Right renal cortex interstitium (tissue), 3 donors: ENCODE measurements at regions not wholly inside any gene's neighbourhood (a gene's known extent, or its start where the extent isn't known, plus 50 kb on each side); places are given as distances from the start of the nearest gene placed in this dataset.
A peak's percentile ranks its signal among the peaks of the same experiment; 100 is the strongest.

Experiments
- DNase-seq, 3 donors: peaks; one replicate each; pipeline ENCODE4 v3.0.0-alpha.2; 2013; ENCODE audit warnings: low read depth in 3 of 3, low spot score in 2 of 3

DNA sequence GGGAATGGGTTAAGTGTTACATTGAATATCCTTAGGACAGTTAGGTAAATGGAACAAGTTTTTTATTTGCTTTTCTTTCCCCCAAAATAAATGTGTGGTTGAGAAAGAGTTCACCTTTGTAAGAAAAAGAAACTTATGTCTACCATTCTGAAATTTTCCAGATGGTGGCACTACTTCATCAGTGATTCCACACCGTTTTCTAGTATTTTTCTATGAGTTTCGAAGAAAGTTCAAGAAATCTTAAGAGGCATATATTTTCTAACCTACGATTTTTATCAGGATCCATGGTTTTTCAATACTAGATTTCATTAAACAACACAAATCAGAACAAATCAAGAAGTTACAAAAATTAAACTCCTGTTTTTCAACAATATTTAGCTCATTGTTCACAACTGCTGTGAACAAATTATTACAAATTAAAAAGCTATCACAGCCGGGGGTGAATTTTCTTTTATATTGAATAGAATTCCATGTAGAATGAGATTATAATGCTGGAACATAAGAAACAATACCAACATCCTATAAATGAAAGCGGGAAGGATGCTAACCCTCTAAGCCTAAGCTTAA, 163.1 kb upstream of the NPVF start:
- DNase-seq, result no peak

DNA sequence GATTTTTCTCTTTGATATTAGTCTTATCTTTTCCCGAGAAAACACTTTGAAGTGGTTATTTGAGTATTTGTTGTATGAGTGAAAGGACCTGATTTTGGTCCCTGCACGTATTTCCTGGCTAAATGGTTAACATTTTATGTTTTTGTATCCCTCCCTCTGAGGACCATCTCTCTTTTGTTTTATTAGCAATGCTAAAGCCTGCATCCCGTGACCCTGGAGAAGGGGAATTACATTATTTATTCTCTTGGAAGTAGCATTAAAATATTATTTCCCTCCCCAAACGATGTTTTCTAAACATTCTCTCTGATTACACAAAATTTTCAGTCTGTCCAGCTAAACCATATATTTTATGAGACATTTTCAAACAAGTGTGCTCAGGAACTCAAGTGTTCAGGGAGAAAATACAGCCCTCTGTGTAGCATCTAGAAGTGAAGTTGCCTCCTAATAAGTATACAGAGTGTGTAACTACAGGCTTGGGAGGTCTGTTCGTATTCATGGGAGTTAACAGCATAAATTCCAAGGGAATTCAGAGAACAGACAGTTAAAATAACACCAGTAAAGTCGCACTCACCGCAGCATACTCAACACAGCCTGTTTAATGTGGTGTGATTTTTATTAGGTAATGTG, 163.8 kb upstream of the NPVF start:
- no peak for DNase-seq

DNA sequence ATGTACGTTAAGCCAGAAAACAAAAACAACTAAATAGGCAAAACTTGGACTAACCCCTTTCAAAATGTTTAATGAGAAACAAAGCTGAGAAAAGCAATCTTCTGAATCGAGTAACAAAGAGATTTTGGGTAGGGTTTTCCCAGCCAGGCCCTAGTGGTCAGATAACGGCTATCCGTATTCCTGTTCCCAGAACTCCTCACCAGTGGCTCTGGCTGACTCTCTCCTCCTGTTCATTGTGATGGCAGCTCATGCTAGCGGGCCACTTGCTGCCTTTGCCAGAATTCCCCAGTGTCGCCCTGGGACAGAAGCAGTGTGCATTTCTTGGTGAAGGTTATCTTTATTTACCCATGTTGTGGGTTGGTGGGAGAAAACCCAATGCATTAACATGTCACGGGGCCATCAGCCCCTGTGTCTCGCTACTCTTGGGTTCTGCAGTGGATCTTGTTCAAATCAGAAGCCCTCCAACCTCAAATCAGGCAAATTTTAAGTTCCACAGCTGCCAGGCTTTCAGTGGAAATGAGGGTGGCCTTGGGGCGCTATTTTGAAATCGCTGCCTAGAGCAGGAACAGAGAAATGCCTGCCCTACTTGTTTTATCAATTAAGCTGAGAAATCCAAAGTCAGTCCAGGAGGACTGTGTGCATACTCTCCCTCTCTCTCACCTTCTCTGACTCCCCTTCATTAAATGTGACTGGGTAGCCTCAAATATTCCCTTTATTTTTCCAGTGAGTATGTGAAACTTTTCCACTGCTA, 164.5 kb upstream of the NPVF start:
- DNase-seq, result no peak

DNA sequence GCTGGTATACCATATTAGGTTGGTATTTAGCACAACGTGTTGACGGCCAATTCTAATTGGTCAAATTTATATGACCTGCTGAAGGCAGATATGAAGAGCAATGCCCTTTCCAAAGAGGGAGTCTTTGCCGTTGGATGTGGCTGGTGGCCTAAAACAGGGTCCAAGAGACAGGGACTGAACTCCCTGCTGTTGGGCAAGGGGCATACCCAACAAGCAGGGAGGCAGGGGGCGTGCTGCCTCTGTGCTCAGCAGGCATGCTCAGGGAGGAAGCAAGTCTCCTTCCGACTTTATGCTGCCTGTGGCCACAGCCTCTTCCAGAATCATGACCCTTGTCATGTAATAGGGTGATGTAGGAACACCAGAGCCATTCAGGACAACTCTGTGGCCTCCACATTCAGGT, 167.7 kb upstream of the NPVF start:
- DNase-seq, result no peak

GRCh38 chr7:25396668-25397067, 168.4 kb upstream of the NPVF start:
- no peak for DNase-seq

DNA sequence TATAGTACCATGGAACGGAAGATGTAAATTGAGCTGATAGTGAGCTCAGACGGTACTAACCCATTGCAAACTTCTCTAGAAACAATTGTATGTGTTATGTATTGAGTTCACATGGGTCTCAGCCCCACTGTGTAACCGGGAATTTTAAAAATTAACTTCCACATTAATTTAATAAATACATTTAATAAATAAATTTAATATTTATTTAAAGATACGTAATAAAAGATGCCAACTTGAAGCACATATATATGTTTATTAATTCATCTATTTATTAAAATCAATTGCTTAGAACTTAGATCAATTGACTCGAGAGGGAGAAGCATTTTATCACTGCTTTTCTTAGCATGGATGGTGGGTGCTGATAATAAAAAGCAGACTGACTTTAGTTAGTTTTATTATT, 170.1 kb upstream of the NPVF start:
- DNase-seq, result no peak

DNA sequence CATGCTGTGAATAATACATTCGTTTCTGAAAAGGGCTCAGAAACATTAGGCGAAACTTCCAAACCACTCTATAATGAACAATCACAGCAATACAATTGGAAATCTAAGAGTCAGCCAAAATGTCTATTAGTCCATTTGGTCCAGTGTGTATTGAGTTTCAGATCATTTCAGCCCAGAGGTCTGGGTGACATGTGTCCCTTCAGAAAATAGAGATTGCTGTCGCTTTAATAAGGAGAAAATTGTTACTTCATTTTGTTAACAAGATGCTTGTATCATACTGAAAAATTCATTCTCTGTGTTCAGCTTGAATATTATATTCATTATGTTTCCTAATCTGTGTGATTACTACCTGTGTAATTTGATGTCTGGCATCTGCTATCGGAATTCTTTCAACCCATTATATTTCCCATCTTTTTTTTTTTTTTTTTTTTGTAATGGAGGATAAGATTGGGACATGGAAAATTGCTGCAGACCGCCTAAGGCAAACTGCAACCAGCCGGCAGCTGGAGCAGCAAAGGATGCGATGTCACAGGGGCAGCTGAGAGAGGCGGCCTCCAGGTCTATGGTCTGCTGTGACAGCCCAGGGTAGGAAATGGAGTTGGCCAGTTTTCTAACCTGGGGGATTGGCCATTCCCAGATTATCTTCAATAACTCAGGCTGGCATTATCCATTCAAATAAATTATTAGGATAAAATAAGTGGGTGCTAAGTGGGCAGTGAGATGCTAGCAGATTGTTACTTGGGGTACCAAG, 170.9 kb upstream of the NPVF start:
- DNase-seq, result no peak

DNA sequence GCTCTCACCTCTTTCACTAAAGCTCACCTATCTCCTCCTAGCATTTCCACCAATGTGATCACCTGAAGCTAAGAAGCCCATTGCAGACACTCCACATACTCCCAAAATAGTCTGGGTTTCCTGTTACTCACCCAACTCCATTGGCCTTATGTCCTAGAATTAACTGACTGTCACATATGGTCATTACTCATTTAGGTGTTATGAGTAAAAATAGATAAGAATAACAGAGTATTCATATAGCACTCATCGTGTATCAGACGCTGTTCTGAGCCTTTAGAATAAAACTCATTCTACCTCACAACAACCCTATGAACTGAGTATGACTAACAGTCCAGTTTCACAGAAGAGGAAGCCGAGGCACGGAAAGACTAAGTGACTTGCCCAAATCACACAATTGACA, 174.2 kb upstream of the NPVF start:
- DNase-seq, result no peak

DNA sequence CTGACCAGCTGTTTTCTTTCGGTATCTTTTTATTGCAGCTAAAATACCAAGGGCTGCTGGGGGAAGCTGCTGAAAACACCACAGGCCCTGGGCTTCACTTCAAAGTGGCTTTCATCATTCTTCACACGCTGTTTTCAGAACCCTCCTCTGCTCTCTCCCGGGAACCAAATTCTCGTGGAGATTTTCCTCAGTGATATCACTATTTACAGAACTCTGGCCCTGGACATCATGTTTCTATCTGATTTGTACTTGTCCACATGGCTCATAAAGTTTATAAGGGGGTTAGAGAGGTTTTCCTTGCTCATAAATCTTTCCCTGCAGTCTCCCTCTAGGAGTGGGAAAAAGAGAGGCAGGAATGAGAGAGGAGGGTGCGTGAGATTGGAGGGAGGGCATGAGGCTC, 177.4 kb upstream of the NPVF start:
- DNase-seq, result peak in 2 of 3 donors; percentile 86 to 89

DNA sequence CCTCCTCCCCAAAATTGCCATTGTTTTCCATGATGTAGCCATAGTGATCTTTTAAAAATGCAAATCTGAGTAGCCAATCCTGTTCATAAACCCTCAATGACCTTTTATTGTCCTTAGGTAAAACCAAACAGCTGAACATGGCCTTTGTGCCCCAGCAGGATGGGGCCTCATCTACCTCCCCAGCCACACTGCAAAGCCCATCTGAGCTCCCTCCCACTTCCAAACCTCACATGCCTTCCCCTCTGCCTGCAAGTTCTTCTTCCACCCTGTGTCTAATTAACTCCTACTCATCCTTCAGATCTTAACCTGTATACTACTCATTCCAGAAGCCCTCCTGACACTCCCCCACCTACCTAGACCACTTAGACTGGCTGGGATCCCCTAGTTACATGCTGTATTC, 178.8 kb upstream of the NPVF start:
- DNase-seq, result no peak

DNA sequence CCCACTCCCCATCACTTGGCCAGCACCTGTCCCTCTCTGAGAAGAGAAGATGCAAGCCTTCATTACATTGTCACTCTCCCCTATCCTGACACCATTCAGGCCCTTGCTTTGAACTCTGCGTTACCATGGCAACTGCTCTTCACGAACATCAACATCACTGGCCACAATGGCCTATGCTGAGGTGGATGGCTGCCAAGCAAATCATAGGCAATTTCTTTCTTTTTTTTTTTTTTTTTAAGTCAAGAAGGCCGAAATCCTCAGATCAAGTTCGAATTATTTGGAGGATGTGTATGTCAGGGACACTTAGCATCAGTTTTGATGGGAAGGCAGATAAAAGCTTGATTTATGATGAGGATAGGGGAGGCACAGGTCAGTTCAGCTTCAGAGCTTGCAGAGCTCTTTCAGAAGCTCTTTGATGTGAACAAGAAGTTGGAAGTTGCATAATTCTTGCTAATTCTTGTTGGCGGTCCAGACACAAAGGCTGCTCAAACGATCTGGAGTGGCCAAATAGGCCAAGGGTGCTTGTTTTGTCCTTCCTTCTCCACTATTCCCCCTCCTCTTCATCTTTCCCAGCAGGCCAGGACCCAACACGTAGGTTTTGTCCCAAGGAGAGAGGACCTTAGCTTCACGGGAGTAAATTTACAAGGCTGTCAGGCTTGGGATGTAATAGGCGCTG, 179.9 kb upstream of the NPVF start:
- no peak for DNase-seq

DNA sequence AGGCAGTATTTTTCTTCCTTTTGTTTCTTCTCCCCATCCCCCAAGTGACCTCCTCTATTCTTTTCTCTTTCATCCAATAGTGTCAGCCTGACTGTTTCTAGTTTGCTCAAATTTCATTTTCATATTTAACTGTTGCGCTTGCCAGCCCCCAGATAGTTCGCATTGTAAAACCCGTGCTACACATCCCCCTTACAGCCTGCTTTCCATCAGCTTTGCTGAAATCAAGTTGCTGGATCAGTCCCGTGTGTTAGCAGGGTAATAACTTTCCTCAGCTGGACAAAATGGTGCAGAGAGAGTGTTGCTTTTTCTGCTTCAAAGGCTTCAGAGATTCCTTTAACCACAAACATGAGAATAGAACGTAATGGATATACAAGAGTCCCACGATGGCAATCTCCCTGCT, 180.6 kb upstream of the NPVF start:
- DNase-seq, result no peak

GRCh38 chr7:25409897-25410636, 181.8 kb upstream of the NPVF start:
- DNase-seq, result no peak

DNA sequence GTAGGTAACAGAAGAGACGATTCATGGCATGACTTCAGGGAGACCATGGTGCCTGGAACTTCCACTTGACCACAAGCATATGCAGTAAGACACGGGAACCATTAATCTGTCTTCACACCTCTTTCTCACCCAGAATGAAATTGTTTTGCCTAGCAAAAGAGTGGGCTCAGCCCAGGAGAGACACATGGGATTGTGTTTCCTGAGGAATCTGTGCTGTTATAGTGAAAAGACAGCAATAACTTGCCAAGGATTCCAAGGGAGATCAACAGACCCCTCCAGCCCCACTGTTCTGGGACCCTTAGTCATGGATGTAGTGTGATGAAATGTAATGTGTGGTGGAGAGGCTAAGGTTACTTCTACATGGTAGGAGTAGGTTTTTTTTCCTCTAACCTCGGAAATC, 192.5 kb upstream of the NPVF start:
- DNase-seq, result no peak

- DNase-seq, result no peak
These were observed 195.8 kb upstream of the NPVF start for GRCh38 chr7:25424113-25424512.

- no peak for DNase-seq
These were observed 196.6 kb upstream of the NPVF start for GRCh38 chr7:25424855-25425254.

DNA sequence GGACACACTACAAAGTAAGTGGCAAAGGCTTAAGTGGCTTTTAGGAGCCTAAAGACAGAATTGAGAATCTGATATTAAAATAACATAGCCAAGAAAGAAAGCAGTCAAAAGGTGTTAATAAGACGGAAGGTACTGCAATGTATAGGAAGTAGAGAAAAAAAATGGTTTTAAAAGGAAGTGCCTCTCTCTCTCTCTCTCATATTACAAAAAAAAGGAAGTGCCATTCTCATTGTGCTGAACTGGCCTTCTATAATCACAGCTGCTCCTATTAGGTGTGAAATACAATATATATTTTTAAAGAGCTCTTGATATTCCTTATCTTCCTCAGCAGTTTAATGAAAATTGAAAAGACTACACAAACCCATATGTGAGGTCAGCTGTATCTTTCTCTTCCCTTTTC, 199.4 kb upstream of the NPVF start:
- no peak for DNase-seq

DNA sequence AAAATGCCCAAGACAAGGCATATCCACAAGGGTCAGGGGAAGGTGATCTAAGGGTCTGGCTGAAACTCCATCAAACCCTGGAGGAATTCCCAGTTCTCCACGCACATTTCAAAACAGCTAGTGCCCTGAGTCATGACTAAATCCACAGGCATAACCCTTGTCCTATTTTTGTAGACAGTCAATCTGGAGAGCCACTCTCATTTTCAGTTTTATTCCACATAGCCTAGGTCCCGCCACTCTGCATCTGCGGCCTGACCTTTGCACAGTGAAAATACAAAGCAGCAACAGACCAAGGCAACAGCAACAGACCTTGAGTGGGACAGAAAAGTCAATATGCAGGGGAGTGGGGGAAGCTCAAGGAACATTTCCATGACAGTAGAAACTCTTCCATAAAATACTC, 201.4 kb upstream of the NPVF start:
- no peak for DNase-seq

- no peak for DNase-seq
These were observed 202.1 kb upstream of the NPVF start for GRCh38 chr7:25430200-25430931.

- DNase-seq, result no peak
These were observed 203.7 kb upstream of the NPVF start for GRCh38 chr7:25431956-25432450.
